Calu3 (cell line): ENCODE measurements at regions not wholly inside any gene's neighbourhood (a gene's known extent, or its start where the extent isn't known, plus 50 kb on each side); places are given as distances from the start of the nearest gene placed in this dataset.
A peak's percentile ranks its signal among the peaks of the same experiment; 100 is the strongest.

Source experiments
- BruUV-seq: library from RNA; stranded (reverse); fragments of 400-500 nt; replicated peaks from 2 replicates; lab custom pipeline; 2021; lab: Mats Ljungman, UMichigan
- CTCF ChIA-PET: fragments of 300-600 bp; sonication (Branson Sonifier 250); formaldehyde crosslinking; loops from one replicate; lab custom pipeline; 2022; ENCODE audit warnings: antibody characterized with exemption; lab: Charles Lee
- DNase-seq: peaks from one replicate; pipeline ENCODE4 v3.0.0; 2022
- H3K27ac Mint-ChIP-seq: one replicate; pipeline ENCODE4 v1.8.0; 2022; ENCODE audit warnings: mixed read lengths; ENCODE audit not compliant: unreplicated experiment
- H3K27me3 Mint-ChIP-seq: one replicate; pipeline ENCODE4 v1.8.0; 2022; ENCODE audit warnings: mixed read lengths; ENCODE audit not compliant: unreplicated experiment
- H3K36me3 Mint-ChIP-seq: one replicate; pipeline ENCODE4 v1.8.0; 2022; ENCODE audit warnings: mild to moderate bottlenecking, moderate library complexity, mixed read lengths; ENCODE audit not compliant: insufficient read depth, unreplicated experiment
- H3K4me1 Mint-ChIP-seq: one replicate; pipeline ENCODE4 v1.8.0; 2022; ENCODE audit warnings: mild to moderate bottlenecking, low read depth, mixed read lengths; ENCODE audit not compliant: unreplicated experiment
- H3K4me3 Mint-ChIP-seq: one replicate; pipeline ENCODE4 v1.8.0; 2022; ENCODE audit warnings: mild to moderate bottlenecking, low read depth, moderate library complexity, mixed read lengths; ENCODE audit not compliant: unreplicated experiment
- H3K9me3 Mint-ChIP-seq: one replicate; pipeline ENCODE4 v1.8.0; 2022; ENCODE audit warnings: low read depth, mixed read lengths; ENCODE audit not compliant: unreplicated experiment
- CTCF ChIP-seq: fragments of 200-600 bp; IDR thresholded peaks from one replicate; pipeline ENCODE4 v1.8.0; 2022; ENCODE audit warnings: antibody characterized with exemption; ENCODE audit not compliant: unreplicated experiment
- intact Hi-C: fragments of 100-400 bp; cut with micrococcal nuclease; formaldehyde crosslinking; loops from one replicate; pipeline ENCODE4 v1.10.0; 2022; ENCODE audit not compliant: unreplicated experiment

GRCh38 chr11:69234740-69235710 lies 58.9 kb upstream of the MYEOV start:
- Mint-ChIP-seq H3K4me3 (no peak overlapping the region), H3K36me3 (no peaks in the 10 kb centered on the region), H3K4me1 (no peaks in the 10 kb centered on the region), H3K27ac (no peak overlapping the region), H3K27me3 (no peaks in the 10 kb centered on the region), H3K9me3 (no peaks in the 10 kb centered on the region)
- TF ChIP-seq CTCF, result no peak
- no peak for DNase-seq
- no TSS peak for BruUV-seq
- CTCF ChIA-PET, result no interaction called here
- intact Hi-C loops, result no loop called here

- intact Hi-C loops, result no loop called here
- no peak for TF ChIP-seq CTCF
These were observed 55.2 kb upstream of the MYEOV start for GRCh38 chr11:69238573-69239351.

GRCh38 chr11:69239641-69240040 lies 54.3 kb upstream of the MYEOV start:
- Mint-ChIP-seq H3K27ac (no peak overlapping the region), H3K4me1 (no peaks in the 10 kb centered on the region), H3K27me3 (no peaks in the 10 kb centered on the region), H3K4me3 (no peak overlapping the region), H3K9me3 (no peaks in the 10 kb centered on the region), H3K36me3 (no peaks in the 10 kb centered on the region)
- intact Hi-C loops, result no loop called here
- CTCF ChIA-PET, result no interaction called here
- no peak for DNase-seq
- BruUV-seq, result no TSS peak
- TF ChIP-seq CTCF, result no peak

More at GRCh38 chr11:69238573-69239351, 55.2 kb upstream of the MYEOV start:
- Mint-ChIP-seq H3K9me3 (no peaks in the 10 kb centered on the region), H3K27me3 (no peaks in the 10 kb centered on the region), H3K36me3 (no peaks in the 10 kb centered on the region), H3K4me3 (no peak overlapping the region), H3K27ac (no peak overlapping the region), H3K4me1 (no peaks in the 10 kb centered on the region)
- BruUV-seq, result no TSS peak
- no peak for DNase-seq
- CTCF ChIA-PET, result interaction anchor here (0.6 to 0.7 kb wide), 2 partner anchors 42 to 116 kb away, joined by 3 to 6 read pairs; no protein-coding TSS in a partner anchor

GRCh38 chr11:69240332-69241074 lies 53.5 kb upstream of the MYEOV start:
- CTCF ChIA-PET, result no interaction called here
- DNase-seq, result peak; percentile 23
- no peaks in the 10 kb centered on the region for H3K9me3 Mint-ChIP-seq
- no peaks in the 10 kb centered on the region for H3K27me3 Mint-ChIP-seq
- H3K4me3 Mint-ChIP-seq, result no peak overlapping the region
- intact Hi-C loops, result no loop called here
- H3K27ac Mint-ChIP-seq, result no peak overlapping the region
- BruUV-seq, result no TSS peak
- TF ChIP-seq CTCF, result no peak
- H3K4me1 Mint-ChIP-seq, result no peaks in the 10 kb centered on the region
- no peaks in the 10 kb centered on the region for H3K36me3 Mint-ChIP-seq
